ENCODE measurements at regions not wholly inside any gene's neighbourhood (a gene's known extent, or its start where the extent isn't known, plus 50 kb on each side); places are given as distances from the start of the nearest gene placed in this dataset.
"Not testable (repeated sequence)": the region's sequence is repeated elsewhere in the genome, so short reads cannot be mapped to it uniquely, and the experiment has no call there.

DNA sequence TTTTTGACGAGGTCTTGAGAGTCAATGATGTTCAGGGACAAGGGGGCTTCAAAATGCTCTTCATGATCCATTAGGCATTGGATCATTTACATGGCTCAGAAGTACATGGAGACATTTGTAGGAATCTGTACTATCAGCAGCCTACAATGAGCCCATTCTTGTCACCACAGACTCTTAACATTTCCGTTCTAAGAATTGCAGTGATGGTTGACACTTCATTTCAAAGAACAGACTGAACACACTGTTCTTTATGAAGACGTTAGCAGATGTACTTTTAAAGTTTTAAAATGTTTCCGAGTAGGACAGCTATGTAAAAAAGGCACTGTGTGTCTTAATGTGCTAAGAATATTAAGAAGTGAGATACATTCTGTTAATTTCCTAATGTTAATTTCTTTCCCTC, 97.3 kb upstream of the GOT2 start:
- no peak for DNase-seq

DNA sequence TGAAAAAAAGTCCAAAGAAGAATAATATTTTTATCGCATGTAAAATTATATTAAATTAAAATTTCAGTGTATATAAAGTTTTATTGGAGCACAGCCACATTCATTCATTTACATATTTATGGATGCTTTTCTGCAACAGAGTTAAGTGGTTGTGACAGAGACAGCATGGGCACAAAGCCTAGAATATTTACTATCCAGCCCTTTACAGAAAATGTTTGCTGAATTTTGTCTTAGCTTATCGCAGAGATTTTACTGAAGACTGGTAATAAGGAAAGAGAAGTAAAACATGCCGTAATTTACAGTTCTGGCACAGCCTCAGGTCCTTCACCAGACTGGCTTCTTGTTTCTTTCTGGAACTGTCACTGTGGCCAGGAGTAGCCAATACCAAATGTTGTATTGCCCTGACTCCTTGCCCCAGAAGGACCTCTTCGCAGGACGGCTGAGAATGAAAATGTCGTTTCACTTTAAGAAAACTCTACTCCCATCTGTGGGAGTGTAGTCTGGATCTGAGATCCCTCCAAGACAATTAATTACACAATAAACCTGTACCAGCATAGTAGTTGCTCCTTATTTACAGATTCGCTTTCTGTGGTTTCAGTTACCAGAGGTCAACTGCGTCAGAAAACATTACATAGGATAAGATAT, 94.9 kb upstream of the GOT2 start:
- DNase-seq, result no peak

GRCh38 chr16:58824201-58824600, 90.1 kb upstream of the GOT2 start:
- no peak for DNase-seq

DNA sequence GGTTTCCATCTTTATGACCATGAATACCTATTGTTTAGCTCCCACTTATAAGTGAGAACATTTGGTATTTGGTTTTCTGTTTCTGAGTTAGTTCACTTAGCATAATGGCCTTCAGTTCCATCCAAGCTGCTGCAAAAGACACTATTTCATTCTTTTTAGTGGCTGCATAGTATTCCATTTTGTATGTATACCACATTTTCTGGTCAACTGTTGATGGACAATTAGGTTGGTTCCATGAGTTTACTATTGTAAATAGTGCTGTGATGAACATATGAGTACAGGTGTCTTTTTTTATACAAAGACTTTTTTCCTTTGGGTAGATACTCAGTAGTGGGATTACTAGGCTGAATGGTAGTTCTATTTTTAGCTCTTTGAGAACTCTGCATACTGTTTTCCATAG, 87.8 kb upstream of the GOT2 start:
- no peak for DNase-seq

DNA sequence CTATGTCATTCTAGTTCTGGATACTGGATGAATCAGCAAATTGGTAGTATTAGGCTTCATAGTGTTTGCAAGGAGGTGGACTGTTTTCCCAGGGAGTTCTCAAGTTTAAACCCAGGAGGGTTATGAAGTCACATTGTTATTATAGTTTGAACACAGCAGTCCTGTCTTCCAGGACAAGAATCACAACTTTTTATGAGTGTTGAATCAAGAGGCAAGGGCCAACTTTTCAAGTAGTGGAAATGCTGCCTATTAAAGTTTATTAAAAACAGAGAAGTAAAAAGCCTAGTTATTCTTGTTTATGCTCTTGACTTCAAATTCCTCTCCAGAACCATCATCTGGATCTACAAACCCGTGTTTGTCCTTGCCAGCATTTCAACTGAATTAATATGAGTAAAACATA, 86.3 kb upstream of the GOT2 start:
- DNase-seq, result no peak

GRCh38 chr16:58815181-58815888, 81.2 kb upstream of the GOT2 start:
- peak; percentile 10 for DNase-seq

DNA sequence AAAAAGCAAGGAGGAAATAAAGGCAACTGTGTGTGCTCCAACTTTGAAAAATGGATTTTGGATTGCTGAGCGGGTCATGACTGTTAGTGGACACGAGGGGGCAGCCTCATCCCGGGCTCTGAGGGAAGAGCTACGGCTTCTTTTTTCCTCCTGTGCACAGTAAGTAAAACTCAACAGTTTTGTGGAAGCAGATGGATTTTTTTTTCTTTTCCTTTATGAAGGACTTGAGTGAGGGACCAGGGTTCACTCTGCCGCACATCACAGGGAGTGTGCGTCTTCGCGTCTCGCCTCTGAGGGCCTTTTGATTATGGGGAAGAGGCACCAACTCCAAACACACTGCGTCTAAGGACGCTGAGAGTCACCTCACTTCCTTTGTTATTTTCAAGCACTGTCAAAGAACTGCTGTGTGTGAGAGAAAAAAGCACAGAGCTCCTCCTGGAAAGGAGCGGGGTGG, 80.3 kb upstream of the GOT2 start:
- DNase-seq, result peak; percentile 87

DNA sequence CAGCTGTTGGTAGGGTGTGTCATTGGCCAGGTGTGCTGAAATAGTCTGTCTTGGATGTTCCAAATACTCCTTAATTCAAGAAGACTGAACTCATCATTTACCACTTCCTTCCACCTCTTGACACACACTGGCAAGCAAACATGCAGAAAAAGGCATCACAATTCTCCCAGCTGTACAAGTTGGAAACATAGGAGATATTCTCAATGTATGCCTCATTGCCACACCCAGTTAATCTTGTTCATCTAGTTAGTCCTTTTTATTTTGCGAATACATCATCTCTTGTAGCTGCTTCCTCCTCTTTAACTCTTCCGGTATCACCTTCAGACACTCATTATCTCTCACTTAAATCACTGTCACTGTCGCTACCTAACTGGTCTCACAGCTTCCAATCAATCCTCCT, 75.1 kb upstream of the GOT2 start:
- DNase-seq, result no peak

- no peak for DNase-seq
Measured at GRCh38 chr16:58807276-58807675, 73.2 kb upstream of the GOT2 start.

- DNase-seq, result no peak
Measured at GRCh38 chr16:58801838-58802237, 67.7 kb upstream of the GOT2 start.

- DNase-seq, result no peak
Measured at GRCh38 chr16:58797137-58797801, 63.2 kb upstream of the GOT2 start.

- no peak for DNase-seq
Measured at GRCh38 chr16:58793366-58793765, 59.2 kb upstream of the GOT2 start.

- no peak for DNase-seq
Measured at GRCh38 chr16:58792188-58792587, 58.1 kb upstream of the GOT2 start.

DNA sequence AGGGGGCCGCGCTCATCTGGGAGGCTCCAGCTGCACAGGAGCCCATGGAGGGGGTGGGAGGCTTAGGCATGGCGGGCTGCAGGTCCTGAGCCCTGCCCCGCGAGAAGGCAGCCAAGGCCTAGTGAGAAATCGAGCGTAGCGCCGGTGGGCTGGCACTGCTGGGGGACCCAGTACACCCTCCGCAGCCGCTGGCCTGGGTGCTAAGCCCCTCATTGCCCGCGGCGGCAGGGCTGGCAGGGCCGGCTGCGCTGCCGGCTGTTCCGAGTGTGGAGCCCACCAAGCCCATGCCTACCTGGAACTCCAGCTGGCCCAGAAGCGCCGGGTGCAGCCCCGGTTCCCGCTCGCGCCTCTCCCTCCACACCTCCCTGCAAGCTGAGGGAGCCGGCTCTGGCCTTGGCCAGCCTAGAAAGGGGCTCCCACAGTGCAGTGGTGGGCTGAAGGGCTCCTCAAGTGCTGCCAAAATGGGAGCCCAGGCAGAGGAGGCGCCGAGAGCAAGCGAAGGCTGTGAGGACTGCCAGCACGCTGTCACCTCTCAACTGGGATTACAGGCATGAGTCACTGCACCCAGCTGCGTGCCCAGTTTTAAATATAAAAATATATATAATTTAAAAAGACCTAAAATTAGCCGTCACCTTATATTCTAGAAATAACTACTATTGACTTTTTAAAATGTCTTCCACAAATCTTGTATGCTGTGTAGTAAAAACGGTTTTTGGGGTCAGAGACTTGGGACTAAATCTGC, 56.9 kb upstream of the GOT2 start:
- DNase-seq, result not testable (repeated sequence)

DNA sequence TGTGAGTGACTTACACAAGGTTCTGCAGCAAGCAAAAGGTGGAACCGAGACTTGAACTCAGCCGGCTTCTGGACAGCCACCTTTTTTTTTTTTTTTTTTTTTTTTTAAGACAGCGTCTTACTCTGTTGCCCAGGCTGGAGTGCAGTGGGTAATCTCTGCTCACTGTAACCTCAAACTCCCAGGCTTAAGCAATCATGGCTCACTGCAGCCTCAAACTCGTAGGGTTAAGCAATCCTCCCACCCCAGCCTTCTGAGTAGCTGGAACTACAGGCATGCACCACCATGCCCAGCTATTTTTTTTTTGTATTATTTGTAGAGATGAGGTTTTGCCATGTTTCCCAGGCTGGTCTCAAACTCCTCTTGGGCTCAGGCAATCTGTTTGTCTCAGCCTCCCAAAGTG, 55.2 kb upstream of the GOT2 start:
- DNase-seq, result no peak
